Activated T-helper 1 cell treated with anti-CD3 and anti-CD28 coated beads, Interleukin-12 subunit alpha, Interleukin-12 subunit beta, Interleukin-2, Interleukin-4 antibody, amounts not matched to agents 30 ng/mL and 10 ng/mL and 1 ng/mL, durations not matched to agents 14 hours and 24 hours and 36 hours (primary cell): ENCODE measurements at regions not wholly inside any gene's neighbourhood (a gene's known extent, or its start where the extent isn't known, plus 50 kb on each side); places are given as distances from the start of the nearest gene placed in this dataset.

Source experiments
- DNase-seq: peaks from one replicate; pipeline ENCODE4 v3.0.0; 2021; ENCODE audit warnings: low spot score
- H3K27ac Mint-ChIP-seq: one replicate; pipeline ENCODE4 v1.8.0; 2021; ENCODE audit warnings: mild to moderate bottlenecking, mixed read lengths
- H3K27me3 Mint-ChIP-seq: one replicate; pipeline ENCODE4 v1.8.0; 2022; ENCODE audit warnings: mild to moderate bottlenecking, moderate library complexity, mixed read lengths; ENCODE audit not compliant: insufficient read depth
- H3K36me3 Mint-ChIP-seq: one replicate; pipeline ENCODE4 v1.8.0; 2021; ENCODE audit warnings: low read depth, mixed read lengths
- H3K4me1 Mint-ChIP-seq: one replicate; pipeline ENCODE4 v1.8.0; 2021; ENCODE audit warnings: low read depth, mixed read lengths
- H3K4me3 Mint-ChIP-seq: one replicate; pipeline ENCODE4 v1.8.0; 2021; ENCODE audit warnings: mild to moderate bottlenecking, moderate library complexity, mixed read lengths
- H3K9me3 Mint-ChIP-seq: one replicate; pipeline ENCODE4 v1.8.0; 2021; ENCODE audit warnings: mixed read lengths
- intact Hi-C: fragments of 100-400 bp; cut with micrococcal nuclease; formaldehyde crosslinking; loops from one replicate; pipeline ENCODE4 v1.15.1; 2024

DNA sequence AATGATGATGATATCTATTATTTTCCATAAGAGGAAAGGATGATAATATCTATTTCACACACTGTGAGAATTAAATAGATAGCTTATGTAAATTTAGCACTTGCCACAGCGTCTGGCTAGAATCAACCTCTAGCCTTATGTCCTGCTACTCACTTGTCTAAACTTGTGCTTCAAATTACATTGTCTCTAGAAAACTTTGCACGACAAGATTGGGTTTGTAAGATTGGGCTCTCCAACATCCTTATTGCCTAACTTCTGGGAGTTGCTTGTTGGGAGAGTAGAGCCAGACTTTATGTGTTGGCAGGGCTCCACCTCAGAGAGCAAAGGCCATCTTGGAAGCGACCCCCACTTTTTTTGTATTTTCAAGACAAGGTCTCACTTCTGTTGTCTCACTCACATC is 50.0 kb upstream of the POGK start:
- intact Hi-C loops, result no loop called here
- Mint-ChIP-seq H3K27ac (no peak overlapping the region), H3K4me3 (no peak overlapping the region), H3K27me3 (peaks cover 13% of the 10 kb centered on the region), H3K9me3 (no peaks in the 10 kb centered on the region), H3K36me3 (no peaks in the 10 kb centered on the region), H3K4me1 (no peaks in the 10 kb centered on the region)
- no peak for DNase-seq
